HG03095 (cell line): ENCODE measurements at regions not wholly inside any gene's neighbourhood (a gene's known extent, or its start where the extent isn't known, plus 50 kb on each side); places are given as distances from the start of the nearest gene placed in this dataset.
"Not testable (repeated sequence)": the region's sequence is repeated elsewhere in the genome, so short reads cannot be mapped to it uniquely, and the experiment has no call there.

Source experiments
- ATAC-seq: cut with Tn5 transposase; IDR thresholded peaks from one replicate; pipeline ENCODE4 v1.9.1; 2021; ENCODE audit warnings: moderate library complexity; ENCODE audit not compliant: unreplicated experiment

DNA sequence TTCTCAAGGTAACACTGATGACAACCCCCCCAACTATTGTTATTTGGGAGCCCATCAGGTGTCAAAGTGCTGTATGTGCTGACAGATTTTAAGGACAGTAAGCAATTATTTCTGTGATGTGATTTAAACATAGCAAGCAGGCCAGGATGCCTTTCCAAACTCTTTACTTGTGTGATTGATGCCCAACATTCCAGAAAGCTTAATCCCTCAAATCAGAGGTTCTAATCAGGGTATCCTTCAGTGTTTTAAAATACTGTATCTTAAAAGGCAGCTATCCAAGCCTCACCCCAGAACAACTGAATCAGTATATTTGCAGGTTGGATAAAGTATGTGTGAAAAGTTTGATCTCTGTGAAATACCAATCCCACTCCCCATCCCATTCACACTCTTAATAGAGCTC lies 119.7 kb downstream of the GASK1B start:
- ATAC-seq, result no peak

DNA sequence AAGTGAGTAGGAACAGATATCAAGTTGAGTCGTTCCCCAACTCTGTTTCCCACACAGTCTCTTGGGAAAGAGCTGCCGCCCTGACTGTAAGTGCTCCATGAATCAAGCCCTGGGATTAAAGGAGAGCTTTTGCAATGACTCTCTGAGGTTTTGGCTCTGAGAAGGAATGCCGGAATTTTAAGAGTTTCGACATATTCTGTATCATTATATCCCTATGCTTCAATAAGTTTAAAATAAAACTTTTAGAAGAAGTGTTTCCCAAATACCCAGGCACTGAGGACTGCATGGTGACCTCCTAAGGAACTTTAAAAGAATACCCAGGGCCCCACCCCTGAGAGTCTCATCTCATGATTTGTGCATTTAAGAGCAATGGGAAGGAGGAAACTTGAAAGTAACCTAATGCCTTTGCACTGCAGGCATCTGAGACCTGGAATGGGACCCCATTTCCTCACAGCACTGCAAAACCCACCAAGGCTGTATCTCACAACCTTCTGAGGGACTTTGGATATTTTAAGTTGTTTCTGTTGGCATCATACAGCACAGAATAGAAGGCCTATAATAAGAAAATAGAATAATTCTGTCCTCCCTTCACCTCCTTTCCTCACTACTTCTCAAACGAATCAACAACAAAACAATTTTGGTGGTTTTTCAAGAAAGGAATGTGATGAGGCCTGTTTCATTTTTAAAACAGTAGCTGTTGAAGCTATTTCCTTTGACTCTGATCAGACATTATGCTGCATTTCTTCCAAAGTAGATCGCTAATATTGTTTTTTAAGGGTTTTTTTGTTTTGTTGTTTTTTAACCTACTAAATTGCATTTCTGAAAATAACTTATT lies 121.2 kb downstream of the GASK1B start:
- ATAC-seq, result no peak

DNA sequence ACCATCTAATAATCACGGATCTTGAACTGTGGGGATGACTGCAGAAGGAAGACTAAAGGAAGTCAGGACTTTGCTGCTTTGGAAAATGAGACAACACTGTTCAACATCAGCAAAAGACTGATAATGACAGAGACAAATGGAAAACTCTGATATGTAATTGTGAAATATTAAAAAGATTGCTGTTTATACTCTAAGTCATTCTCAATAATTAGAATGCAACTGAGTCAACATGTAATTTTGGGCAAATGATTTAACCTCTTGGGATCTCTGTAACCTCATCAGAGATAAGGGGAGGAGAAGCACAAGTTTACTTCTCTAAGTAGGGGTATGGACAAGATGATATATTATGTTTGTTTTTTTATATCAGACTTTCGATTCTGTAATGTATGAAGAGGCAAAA lies 121.9 kb downstream of the GASK1B start:
- no peak for ATAC-seq

DNA sequence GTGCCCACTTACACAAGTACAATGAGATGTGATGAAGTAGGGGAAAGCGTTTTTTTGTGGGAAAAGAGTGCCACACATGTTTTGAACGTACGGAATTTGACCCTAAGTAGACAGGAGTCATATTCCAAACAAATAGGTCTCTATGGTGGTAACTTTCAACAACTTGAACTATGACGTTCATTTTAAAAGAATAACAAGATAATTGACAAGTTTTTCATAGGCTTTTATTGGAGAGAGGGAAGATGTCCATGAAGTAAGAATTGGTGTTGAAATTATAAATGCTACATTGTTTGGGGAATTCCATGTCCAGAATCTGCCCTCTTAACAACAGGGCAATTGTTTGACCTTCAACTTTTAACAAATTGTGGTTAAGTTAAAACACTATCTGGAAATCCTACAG lies 126.5 kb downstream of the GASK1B start:
- ATAC-seq, result no peak

DNA sequence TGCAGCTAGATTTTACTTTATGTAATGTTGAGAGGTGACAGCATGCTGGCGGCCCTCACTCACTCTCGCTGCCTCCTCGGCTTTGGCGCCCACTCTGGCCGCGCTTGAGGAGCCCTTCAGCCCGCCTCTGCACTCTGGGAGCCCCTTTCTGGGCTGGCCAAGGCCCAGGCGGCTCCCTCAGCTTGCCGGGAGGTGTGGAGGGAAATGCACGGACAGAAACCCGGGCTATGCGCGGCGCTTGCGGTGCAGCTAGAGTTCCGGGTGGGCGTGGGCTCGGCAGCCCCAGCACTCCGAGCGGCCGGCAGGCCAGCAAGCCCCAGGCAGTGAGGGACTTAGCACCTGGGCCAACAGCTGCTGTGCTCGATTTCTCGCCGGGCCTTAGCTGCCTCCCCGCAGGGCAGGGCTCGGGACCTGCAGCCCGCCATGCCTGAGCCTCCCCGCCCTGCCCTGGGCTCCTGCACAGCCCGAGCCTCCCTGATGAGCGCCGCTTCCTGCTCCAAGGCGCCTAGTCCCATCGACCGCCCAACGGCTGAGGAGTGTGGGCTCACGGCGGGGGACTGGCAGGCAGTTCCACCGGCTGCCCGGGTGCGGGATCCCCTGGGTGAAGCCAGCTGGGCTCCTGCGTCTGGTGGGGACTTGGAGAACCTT lies 128.7 kb downstream of the GASK1B start:
- ATAC-seq, result no peak

DNA sequence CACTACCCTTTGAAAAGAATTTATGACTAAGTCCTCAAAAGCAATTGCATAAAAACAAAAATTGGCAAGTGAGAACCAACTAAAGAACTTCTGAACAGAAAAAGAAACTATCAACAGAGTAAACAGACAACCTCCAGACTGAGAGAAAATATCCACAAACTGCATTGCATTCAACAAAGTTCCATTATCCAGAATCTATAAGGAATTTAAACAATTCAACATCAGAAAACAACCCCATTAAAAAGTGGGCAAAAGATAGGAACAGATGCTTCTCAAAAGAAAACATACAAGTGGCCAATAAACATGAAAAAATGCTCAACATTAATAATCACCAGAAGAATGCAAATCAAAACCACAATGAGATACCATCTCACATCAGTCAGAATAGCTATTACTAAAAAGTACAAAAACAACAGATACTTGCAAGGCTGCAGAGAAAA lies 130.2 kb downstream of the GASK1B start:
- ATAC-seq, result no peak

DNA sequence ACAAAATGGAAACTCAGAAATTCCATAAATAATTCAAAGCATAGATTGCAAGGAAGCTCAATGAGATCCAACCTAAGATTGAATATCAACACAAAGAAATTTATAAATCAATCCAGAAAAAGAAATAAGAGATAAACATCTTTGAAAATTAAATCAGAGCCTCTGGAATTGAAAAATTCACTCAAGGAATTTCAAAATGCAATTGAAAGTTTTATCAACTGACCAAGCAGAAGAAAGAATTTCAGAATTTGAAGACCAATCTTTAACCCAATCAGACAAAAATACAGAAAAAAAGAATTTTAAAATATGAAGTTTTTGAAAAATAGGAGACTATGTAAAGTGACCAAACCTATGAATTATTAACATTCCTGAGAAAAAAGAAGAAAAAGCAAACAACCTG lies 134.1 kb downstream of the GASK1B start:
- no peak for ATAC-seq

DNA sequence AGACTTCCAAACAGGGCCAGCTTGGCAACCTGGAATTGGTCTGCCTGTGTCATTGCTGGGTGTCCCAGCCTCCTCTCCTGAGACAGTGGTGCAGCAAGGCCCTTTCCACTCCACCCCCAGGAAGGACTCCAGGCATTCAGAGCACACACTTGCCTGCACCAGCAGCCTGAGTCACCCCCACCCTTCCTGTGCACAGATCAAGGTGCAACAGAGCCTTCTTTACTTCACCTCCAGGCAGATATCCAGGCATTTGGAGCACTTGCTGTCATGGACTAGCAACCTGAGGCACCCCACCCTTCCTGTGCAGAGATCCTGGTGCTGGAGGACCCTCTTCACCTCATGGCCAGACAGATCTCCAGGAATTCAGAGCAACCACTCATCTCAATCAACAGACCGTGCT lies 135.8 kb downstream of the GASK1B start:
- ATAC-seq, result no peak

DNA sequence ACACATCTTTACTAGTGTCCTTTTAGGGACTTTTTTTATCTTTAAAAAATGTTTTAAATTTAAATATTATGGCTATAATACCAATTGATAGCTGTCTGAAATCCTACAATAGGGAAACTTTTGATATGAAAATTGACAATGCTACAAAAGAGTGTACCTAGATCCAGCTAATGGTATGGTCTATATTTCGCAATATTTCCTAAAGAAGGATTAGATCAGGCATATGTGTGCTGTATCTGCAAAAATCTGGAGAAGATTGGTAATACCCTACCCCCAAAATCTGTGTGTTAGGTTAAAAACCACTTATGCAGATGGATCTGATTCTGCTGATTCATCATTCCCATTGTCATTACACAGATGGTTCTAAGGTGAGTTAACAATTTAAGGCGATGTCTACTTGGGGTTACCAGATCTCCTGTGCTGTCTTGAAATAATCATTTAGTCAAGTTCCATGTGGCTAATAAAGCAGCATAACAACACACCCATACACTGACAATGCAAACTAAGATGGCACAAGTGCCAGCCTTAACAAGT lies 137.1 kb downstream of the GASK1B start:
- ATAC-seq, result no peak

DNA sequence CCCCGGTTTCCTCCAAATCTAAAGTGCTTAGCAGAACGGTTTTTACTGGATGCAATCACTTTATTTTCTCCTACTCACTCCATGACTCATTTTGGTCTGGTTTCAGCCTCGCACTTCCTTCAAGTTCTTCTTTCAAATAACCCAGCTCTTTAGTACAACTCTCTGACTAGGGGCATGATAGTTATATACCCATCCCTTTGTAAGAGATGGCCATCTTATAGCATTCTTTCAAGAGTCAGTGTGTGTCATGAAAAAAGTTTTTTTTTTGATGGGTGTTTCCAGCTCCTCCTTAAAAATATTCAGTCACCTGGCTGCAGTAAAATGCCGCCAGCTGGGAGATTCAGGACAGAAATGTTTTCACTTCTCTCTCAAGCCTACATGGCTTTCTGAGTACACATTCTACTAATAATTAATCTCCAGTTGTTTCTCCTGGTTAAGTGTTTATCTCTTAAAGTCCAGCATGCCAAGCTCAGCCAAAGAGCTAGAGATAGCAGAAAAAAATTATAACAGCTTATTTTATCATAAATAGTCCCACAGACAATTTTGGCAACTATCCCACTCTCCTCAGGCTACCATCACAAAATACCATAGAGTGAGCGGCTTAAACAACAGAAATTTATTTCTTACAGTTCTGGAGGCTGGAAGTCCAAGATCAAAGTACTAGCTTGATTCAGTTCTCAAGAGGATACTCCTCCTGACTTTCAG lies 139.3 kb downstream of the GASK1B start:
- no peak for ATAC-seq

DNA sequence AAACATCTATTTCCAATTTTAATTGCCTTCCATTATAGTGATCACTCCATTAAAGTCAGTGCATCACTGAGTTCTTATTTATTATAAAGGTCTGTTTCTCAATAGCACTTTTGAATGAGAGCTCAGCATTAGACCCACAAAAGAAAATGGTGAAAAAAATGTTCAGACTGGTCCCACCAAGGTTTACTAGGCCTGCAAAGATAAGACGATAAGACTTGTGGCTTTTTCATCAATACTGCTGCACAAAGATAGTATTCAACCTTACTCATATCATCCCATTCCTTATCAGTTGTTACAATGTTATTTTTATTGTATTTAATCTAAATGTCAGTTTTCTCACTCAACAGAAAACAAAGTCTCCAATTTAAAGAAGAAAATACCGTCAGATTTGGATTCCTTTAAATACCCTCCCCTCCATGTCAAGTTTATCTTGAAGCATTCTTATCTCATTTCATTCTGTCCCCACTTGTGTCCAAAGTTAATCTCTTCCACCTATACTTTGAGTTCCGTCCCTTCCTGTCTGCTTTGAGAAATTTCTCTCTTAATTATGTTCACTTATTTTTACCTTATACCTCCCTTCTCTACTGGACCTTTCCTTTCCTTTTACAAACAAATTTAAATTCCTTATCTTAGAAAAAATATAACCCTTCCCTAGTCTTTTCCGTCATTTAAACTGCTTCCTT lies 140.0 kb downstream of the GASK1B start:
- no peak for ATAC-seq

DNA sequence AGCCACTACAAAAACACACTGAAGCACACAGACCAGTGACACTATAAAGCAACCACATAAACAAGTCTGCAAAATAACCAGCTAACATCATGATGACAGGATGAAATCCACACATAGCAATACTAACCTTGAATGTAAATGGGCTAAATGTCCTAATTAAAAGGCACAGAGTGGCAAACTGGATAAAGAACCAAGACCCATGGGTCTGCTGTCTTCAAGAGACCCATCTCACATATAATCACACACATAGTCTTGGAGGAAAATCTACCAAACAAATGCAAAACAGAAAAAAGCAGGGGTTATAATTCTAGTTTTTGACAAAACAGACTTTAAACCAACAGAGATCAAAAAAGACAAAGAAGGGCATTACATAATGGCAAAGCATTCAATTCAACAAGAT lies 144.4 kb downstream of the GASK1B start:
- ATAC-seq, result not testable (repeated sequence)

DNA sequence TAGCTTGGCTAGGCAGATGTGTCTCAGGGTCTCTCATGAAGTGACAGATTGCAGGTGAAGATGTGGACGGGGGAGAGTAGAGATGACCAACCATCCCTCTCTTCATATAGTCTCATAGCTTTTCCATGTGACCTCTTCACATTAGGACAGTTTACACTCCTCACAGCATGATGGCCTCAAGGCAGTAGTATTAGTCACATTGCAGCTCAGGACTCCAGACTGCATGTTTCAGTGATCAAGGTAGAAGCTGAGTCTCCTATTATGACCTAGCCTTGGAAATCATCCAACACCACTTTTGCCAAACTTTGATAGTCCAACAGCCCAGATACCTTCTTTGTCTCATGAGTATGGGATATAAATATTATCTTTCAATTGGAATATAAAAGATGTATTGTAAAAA lies 147.7 kb downstream of the GASK1B start:
- ATAC-seq, result no peak

DNA sequence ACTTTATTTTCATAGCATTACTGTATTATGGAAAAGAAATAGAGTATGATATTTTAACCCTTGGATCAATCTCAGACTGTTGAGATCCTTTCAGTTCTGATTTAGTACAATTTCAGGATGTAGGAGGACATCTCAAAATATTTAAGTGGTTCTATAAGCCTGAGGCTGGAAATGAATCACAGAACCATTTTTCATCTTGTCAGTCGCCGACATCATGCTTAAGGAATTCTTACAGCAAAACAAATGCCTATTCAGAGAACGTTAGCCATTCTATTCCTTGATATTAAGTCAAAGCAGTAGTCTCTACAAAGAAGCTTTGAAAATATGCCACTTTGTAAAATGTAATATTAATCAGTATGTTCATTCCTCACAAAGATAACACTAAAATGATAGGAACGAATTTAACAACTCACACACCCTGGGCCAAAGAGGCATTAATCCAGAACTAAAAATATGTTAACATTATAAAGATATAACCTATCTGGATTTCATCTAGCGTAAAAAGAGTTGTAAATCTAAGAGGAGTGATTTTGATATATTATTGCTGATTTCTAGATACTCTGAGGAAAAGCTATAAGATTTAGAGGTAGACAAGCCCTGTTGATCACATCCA lies 152.0 kb downstream of the GASK1B start:
- ATAC-seq, result no peak

DNA sequence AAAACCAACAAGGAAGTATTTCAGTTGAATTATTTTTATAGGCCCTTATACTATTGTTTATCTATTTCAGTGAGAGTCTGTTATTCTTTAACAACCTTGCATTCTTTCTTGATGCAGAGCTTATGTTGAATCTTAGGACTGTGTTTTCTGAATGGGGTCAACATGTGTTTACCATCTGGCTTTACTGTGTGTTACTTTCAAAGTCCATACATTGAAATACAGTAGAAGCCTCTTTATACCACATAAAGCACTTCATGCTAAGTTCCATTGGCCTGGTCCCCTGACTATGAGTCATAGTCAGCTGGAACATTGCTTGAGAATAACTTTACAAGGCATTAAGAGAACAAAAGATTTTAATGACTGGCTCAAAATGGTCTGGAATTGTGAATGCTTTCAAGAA lies 152.6 kb downstream of the GASK1B start:
- ATAC-seq, result no peak

DNA sequence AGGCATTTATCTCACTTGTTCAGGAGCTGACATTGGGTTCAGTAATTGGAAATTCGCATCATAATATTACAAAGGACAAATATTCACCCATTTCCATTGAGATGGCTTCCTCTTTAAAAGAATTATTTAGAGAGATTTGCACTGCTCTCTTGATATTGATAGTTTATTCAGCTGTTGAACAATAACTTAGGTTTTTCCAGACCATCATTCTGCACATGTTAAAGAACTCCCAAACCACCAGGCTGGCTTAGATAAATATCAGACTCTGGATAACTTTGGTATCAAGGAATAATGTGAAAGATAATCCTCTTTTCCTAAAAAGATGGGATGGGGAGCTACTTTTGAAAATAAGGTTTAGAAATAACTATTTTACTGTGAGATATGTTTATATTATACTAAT lies 154.0 kb downstream of the GASK1B start:
- ATAC-seq, result no peak

DNA sequence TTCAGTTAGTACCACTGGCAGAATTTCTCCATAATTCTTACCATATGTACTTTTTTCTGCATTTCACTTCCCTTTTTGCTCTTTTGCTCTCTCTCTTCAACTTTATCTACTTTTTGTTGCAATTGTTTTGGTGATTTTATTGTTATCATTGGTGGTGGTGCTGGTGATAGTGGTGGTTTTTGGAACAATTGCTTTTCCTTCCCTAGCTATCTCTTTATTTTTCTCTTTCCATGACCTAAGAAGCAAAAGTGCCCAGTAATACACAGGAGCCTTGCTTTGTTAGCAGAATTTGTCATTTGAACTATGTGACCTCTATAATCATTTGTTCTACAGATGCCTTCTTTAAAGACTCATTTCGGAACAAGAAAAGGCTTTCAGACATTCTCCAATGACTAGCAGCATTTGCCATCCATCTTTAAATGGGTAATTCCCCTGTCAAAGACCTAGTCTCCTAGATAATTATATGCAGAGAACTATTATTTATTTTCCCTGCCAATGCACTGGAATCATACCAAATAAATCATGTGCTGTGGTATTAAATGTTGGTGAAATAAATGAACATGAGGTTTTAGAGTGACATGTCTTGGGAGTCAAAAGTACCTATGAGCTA lies 154.5 kb downstream of the GASK1B start:
- ATAC-seq, result no peak

DNA sequence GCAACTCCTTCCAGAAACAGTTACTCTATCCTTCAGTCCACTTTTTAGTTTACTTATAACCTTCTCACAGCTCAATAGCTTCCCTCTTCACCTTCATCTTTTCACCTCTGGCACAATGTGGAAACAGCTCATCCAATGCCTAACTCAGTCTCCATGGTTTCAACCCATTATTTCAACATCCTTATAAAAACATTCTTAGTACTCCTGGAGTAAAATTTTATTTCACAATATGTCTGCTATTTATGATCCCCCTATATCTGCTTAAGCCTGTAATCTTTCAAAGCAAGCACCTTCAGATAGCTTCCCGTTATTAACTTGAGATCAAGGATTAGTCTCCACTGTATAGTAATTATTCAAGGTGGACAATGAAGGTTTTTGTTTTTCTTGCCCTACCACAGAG lies 156.3 kb downstream of the GASK1B start:
- ATAC-seq, result no peak

DNA sequence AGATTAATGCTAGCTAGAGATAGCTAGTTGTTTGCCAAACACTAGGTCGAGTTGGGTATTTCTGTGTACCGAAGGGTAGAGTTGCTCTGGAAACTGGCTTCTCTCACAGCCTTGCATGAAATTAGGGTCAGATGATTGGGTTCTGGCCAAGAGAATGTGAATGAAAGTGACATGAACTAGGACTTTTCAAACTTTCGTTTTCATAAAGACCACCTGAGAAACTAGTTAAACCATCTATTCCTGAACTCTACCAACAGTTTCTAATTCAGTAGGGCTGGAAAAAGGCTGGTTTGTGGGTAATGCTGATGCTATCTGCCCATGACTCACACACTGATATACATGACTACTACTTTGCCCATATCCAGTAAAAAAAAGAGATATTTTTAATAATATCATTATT lies 157.6 kb downstream of the GASK1B start:
- no peak for ATAC-seq

DNA sequence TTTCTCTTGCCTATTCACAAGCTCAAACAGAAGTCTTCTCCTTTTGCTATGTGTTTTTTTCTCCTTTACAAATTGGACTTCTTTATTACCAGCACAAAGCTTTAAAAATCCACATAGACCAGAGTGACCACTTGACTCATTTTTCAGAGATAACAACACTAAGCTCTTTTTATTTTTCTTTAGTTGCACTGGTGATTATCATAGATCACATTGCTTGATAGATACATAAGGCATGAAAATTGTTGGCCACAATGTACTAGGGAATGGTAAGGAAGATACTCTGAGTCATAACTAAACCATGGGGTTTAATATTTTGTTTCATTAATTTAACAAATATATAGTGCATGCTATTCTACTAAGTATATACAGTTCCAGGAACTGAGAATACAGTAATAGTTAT lies 159.0 kb downstream of the GASK1B start:
- no peak for ATAC-seq
